ENCODE measurements at regions not wholly inside any gene's neighbourhood (a gene's known extent, or its start where the extent isn't known, plus 50 kb on each side); places are given as distances from the start of the nearest gene placed in this dataset.

GRCh38 chr20:43293068-43293786 lies 103.5 kb upstream of the PTPRT start (continued):
- TF ChIP-seq CTCF (IDR thresholded peaks at IDR 0.05; ENCODE audit: low read depth, low read length, missing input control), result no peak
- TF ChIP-seq HNF4A (conservative IDR thresholded peaks at IDR 0.05), result no peak
- no peak for TF ChIP-seq HNF4G (IDR thresholded peaks at IDR 0.05)
- TF ChIP-seq RAD21 (IDR thresholded peaks at IDR 0.05), result no peak

- Histone ChIP-seq H3K4me3 (ENCODE audit: low read depth in 1 of 3, low read length in 3 of 3) (no peak overlapping the region), H3K27ac (ENCODE audit: low read depth in 1 of 2, low read length in 2 of 2) (no peak overlapping the region), H3K4me1 (ENCODE audit: control insufficient read depth in 4 of 4, insufficient read depth in 4 of 4, low read length in 3 of 4) (no peaks in the 10 kb centered on the region), H3K27me3 (ENCODE audit: control insufficient read depth in 4 of 4, insufficient read depth in 4 of 4, low read length in 3 of 4) (peaks cover 0 to 3% (median 0%) of the 10 kb centered on the region in 4 donors), H3K9me3 (ENCODE audit: control insufficient read depth in 4 of 4, low read length in 3 of 4) (peaks cover 0 to 4% (median 2%) of the 10 kb centered on the region in 4 donors), H3K36me3 (ENCODE audit: control insufficient read depth in 4 of 4, insufficient read depth in 3 of 4, low read depth in 1 of 4, low read length in 3 of 4) (no peaks in the 10 kb centered on the region), H3K9ac (ENCODE audit: low read depth in 1 of 2, low read length in 2 of 2) (no peak overlapping the region)
- no peak for TF ChIP-seq HNF4A (conservative IDR thresholded peaks at IDR 0.05)
- DNase-seq (ENCODE audit: low spot score), result no peak
- WGBS, result 72% methylated on average over 3 of the region's 3 CpGs
Observed at GRCh38 chr20:43292222-43292621, 102.5 kb upstream of the PTPRT start.

GRCh38 chr20:43287637-43288036 lies 97.9 kb upstream of the PTPRT start:
- TF ChIP-seq NR2F2 (IDR thresholded peaks at IDR 0.05) (no peak), CTCF (IDR thresholded peaks at IDR 0.05; ENCODE audit: low read depth, low read length, missing input control) (no peak), TAF1 (conservative IDR thresholded peaks at IDR 0.05) (no peak)
- no peak overlapping the region for H3K9ac ChIP-seq (ENCODE audit: low read depth in 1 of 2, low read length in 2 of 2)
- no peak for DNase-seq (ENCODE audit: low spot score)
- H3K27ac ChIP-seq (ENCODE audit: low read depth in 1 of 2, low read length in 2 of 2), result no peak overlapping the region
- H3K9me3 ChIP-seq (ENCODE audit: control insufficient read depth in 4 of 4, low read length in 3 of 4), result peaks cover 0 to under 1% (median 0%) of the 10 kb centered on the region in 4 donors
- no peak overlapping the region for H3K4me3 ChIP-seq (ENCODE audit: low read depth in 1 of 3, low read length in 3 of 3)
- peaks cover 0 to 3% (median 0%) of the 10 kb centered on the region in 4 donors for H3K27me3 ChIP-seq (ENCODE audit: control insufficient read depth in 4 of 4, insufficient read depth in 4 of 4, low read length in 3 of 4)
- 54% methylated on average over 2 of the region's 2 CpGs for WGBS
- H3K36me3 ChIP-seq (ENCODE audit: control insufficient read depth in 4 of 4, insufficient read depth in 3 of 4, low read depth in 1 of 4, low read length in 3 of 4), result no peaks in the 10 kb centered on the region
- H3K4me1 ChIP-seq (ENCODE audit: control insufficient read depth in 4 of 4, insufficient read depth in 4 of 4, low read length in 3 of 4), result no peaks in the 10 kb centered on the region

- H3K27ac ChIP-seq (ENCODE audit: low read depth in 1 of 2, low read length in 2 of 2), result no peak overlapping the region
- no peak overlapping the region for H3K4me3 ChIP-seq (ENCODE audit: low read depth in 1 of 3, low read length in 3 of 3)
- no peak for DNase-seq (ENCODE audit: low spot score)
- no peaks in the 10 kb centered on the region for H3K9me3 ChIP-seq (ENCODE audit: control insufficient read depth in 4 of 4, low read length in 3 of 4)
- H3K36me3 ChIP-seq (ENCODE audit: control insufficient read depth in 4 of 4, insufficient read depth in 3 of 4, low read depth in 1 of 4, low read length in 3 of 4), result no peaks in the 10 kb centered on the region
- H3K4me1 ChIP-seq (ENCODE audit: control insufficient read depth in 4 of 4, insufficient read depth in 4 of 4, low read length in 3 of 4), result no peaks in the 10 kb centered on the region
- H3K27me3 ChIP-seq (ENCODE audit: control insufficient read depth in 4 of 4, insufficient read depth in 4 of 4, low read length in 3 of 4), result peaks cover 0 to 3% (median 1%) of the 10 kb centered on the region in 4 donors
- no peak overlapping the region for H3K9ac ChIP-seq (ENCODE audit: low read depth in 1 of 2, low read length in 2 of 2)
- 75% methylated on average over 3 of the region's 3 CpGs for WGBS
- TF ChIP-seq ATF3 (IDR thresholded peaks at IDR 0.05) (no peak), REST (IDR thresholded peaks at IDR 0.05) (no peak), TAF1 (conservative IDR thresholded peaks at IDR 0.05) (no peak), ZBTB33 (IDR thresholded peaks at IDR 0.05) (no peak), RXRA (IDR thresholded peaks at IDR 0.05) (no peak), EGR1 (IDR thresholded peaks at IDR 0.05; ENCODE audit: low read depth in 2 of 2) (no peak), GABPA (IDR thresholded peaks at IDR 0.05 in 1 of 2, conservative IDR thresholded peaks at IDR 0.05 in 1 of 2) (no peak), SP1 (IDR thresholded peaks at IDR 0.05) (no peak)
Observed at GRCh38 chr20:43285170-43285569, 95.5 kb upstream of the PTPRT start.
